ENCODE measurements at regions not wholly inside any gene's neighbourhood (a gene's known extent, or its start where the extent isn't known, plus 50 kb on each side); places are given as distances from the start of the nearest gene placed in this dataset.

- TF ChIP-seq CTCF (IDR thresholded peaks at IDR 0.05) (no peak), POLR2A (IDR thresholded peaks at IDR 0.05) (no peak)
Measured at GRCh38 chr2:120899771-120900170, 164.1 kb downstream of the GLI2 start.
